ENCODE measurements at regions not wholly inside any gene's neighbourhood (a gene's known extent, or its start where the extent isn't known, plus 50 kb on each side); places are given as distances from the start of the nearest gene placed in this dataset.

DNA sequence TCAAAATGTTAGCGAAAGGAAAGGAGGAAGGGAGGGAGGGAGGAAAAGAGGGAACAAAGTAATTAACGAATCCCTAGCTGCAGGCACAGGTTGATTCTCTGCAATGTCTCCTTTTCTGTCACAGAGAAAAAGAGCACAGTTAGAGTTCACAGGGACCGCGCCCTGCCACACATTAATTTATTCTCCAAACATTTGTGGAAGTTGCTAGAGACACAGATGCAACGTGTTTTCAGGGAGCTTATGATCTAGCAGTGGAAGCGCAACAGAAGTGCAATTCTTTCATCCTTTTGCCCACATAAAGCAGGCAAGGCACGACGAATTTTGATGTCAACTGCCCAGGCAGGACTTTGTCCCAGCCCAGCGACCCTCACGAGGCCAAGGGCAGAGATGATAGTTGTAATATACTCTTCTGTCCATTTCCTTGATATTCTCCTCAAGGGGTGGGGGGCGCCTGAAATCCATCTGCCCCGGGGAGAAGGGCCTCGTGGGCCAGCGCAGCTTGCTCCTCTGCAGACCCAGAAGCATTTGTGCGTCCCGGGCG, 101.7 kb upstream of the ZNF438 start:
- H2AFZ ChIP-seq: no peak overlapping the region
- peak overlapping the region; percentile 81 for H3K4me2 ChIP-seq
- 0 out of 2 replicates have a peak, but pooled peaks cover 3% of the 10 kb centered on the region for H3K27me3 ChIP-seq (ENCODE audit: insufficient read depth)
- peaks cover 5% of the 10 kb centered on the region; the same call in 1 of the 2 replicates for H3K9me2 ChIP-seq (ENCODE audit: insufficient read depth)
- TF ChIP-seq POLR2AphosphoS5 (IDR thresholded peaks at IDR 0.05; ENCODE audit: low read depth) (peak; percentile 16; the same call in 1 of the 2 replicates), REST (IDR thresholded peaks at IDR 0.05; ENCODE audit: unreplicated experiment) (no peak)
- Mint-ChIP-seq H3K27me3 (ENCODE audit: insufficient read depth, low read depth, poor library complexity) (peaks cover 13% of the 10 kb centered on the region), H3K36me3 (ENCODE audit: low read depth) (no peaks in the 10 kb centered on the region), H3K4me3 (peak overlapping the region; percentile 46; the same call in 2 of the 3 replicates), H3K27ac (no peak overlapping the region), H3K9me3 (no peaks in the 10 kb centered on the region), H3K4me1 (peaks cover 24% of the 10 kb centered on the region)
- peaks cover 11% of the 10 kb centered on the region for H3K4me1 ChIP-seq (ENCODE audit: insufficient read depth)
- DNase-seq (ENCODE audit: low spot score) (no peak), ATAC-seq (no peak)
- H3K79me2 ChIP-seq (replicated peaks; ENCODE audit: insufficient read depth): no peaks in the 10 kb centered on the region
- no peaks in the 10 kb centered on the region for H3K36me3 ChIP-seq (ENCODE audit: insufficient read depth)
- no peaks in the 10 kb centered on the region for H4K20me1 ChIP-seq (replicated peaks; ENCODE audit: insufficient read depth)
- H3F3A ChIP-seq (replicated peaks; ENCODE audit: low read depth): 0 out of 2 replicates have a peak, but pooled peaks cover 5% of the 10 kb centered on the region
- no peak overlapping the region for H3K27ac ChIP-seq (ENCODE audit: low read depth)
- H3K4me3 ChIP-seq: peak overlapping the region; percentile 66

DNA sequence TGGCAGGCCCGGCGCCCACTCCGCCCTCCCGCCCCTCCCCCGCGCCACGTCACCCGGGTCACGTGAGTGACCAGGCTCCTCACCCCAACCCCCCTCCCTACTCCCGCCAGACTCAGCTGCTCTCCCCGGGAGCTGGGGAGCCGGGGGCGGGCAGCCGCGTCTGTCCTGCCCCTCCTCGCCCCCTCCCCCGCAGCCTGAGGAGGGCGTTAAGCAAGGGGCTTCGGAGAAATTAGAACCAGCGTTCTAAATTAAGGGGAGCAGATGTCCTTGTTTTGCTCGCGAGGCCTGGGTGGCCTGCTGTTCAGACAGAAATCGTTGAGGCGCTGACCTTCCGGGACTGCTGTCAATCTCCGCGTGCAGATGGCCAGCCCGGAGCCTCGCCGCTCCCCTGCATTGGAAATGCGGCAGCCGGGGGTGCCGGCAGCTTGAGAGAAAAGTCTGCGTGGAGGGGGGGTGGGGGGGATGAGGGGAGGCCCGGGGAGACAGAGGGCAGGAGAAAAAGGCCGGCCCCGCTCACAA, 102.2 kb upstream of the ZNF438 start:
- Mint-ChIP-seq H3K27me3 (ENCODE audit: insufficient read depth, low read depth, poor library complexity) (peaks cover 13% of the 10 kb centered on the region), H3K36me3 (ENCODE audit: low read depth) (no peaks in the 10 kb centered on the region), H3K4me3 (peak overlapping the region; percentile 67), H3K27ac (0 out of 2 replicates have a peak overlapping the region, but pooled peaks have one; percentile 80), H3K9me3 (no peaks in the 10 kb centered on the region), H3K4me1 (peaks cover 24% of the 10 kb centered on the region)
- Histone ChIP-seq H2AFZ (peak overlapping the region; percentile 84; the same call in 1 of the 2 replicates), H3K4me2 (peak overlapping the region; percentile 81), H3K36me3 (ENCODE audit: insufficient read depth) (no peaks in the 10 kb centered on the region), H4K20me1 (replicated peaks; ENCODE audit: insufficient read depth) (no peaks in the 10 kb centered on the region), H3K79me2 (replicated peaks; ENCODE audit: insufficient read depth) (no peaks in the 10 kb centered on the region), H3K4me3 (peak overlapping the region; percentile 66), H3K27ac (ENCODE audit: low read depth) (no peak overlapping the region), H3K9me2 (ENCODE audit: insufficient read depth) (no peaks in the 10 kb centered on the region; the same call in 1 of the 2 replicates), H3K4me1 (ENCODE audit: insufficient read depth) (peaks cover 11% of the 10 kb centered on the region), H3K27me3 (ENCODE audit: insufficient read depth) (0 out of 2 replicates have a peak, but pooled peaks cover 3% of the 10 kb centered on the region), H3F3A (replicated peaks; ENCODE audit: low read depth) (0 out of 2 replicates have a peak, but pooled peaks cover 5% of the 10 kb centered on the region)
- TF ChIP-seq CREB1 (CRISPR knock-in tag; IDR thresholded peaks at IDR 0.05; ENCODE audit: low read depth) (peak; percentile 80), JUNB (IDR thresholded peaks at IDR 0.05; ENCODE audit: unreplicated experiment) (no peak)
- ATAC-seq (peak; percentile 71), DNase-seq (ENCODE audit: low spot score) (peak; percentile 71)
